ENCODE measurements at regions not wholly inside any gene's neighbourhood (a gene's known extent, or its start where the extent isn't known, plus 50 kb on each side); places are given as distances from the start of the nearest gene placed in this dataset.

- intact Hi-C loops (cut with DNase I; ENCODE audit: low total_unique reads): no loop called here
- no peaks in the 10 kb centered on the region for H3K27me3 ChIP-seq
- 71 to 92% methylated on average over 3 of the region's 3 CpGs for WGBS, 2 donors
- TF ChIP-seq POLR2A (IDR thresholded peaks at IDR 0.05): no peak
- no peak for TF ChIP-seq CTCF (IDR thresholded peaks at IDR 0.05)
- no peaks in the 10 kb centered on the region for H3K36me3 ChIP-seq (ENCODE audit: low read depth, missing control alignments)
- H3K9me3 ChIP-seq: no peaks in the 10 kb centered on the region
- H3K27ac ChIP-seq: no peak overlapping the region
- H3K4me1 ChIP-seq: no peaks in the 10 kb centered on the region
- no peak for DNase-seq
- H3K4me3 ChIP-seq: no peak overlapping the region
These were observed 269.1 kb upstream of the SLIT2 start for GRCh38 chr4:19982556-19982955.

- H3K9me3 ChIP-seq: no peaks in the 10 kb centered on the region
- TF ChIP-seq CTCF (IDR thresholded peaks at IDR 0.05): no peak
- no peak for TF ChIP-seq POLR2A (IDR thresholded peaks at IDR 0.05)
- DNase-seq: no peak
- H3K27ac ChIP-seq: no peak overlapping the region
- 80 to 81% methylated on average over 1 of the region's 1 CpG for WGBS, 2 donors
- H3K36me3 ChIP-seq (ENCODE audit: low read depth, missing control alignments): no peaks in the 10 kb centered on the region
- intact Hi-C loops (cut with DNase I; ENCODE audit: low total_unique reads): no loop called here
- H3K27me3 ChIP-seq: no peaks in the 10 kb centered on the region
- H3K4me1 ChIP-seq: no peaks in the 10 kb centered on the region
- H3K4me3 ChIP-seq: no peak overlapping the region
These were observed 279.9 kb upstream of the SLIT2 start for GRCh38 chr4:19971829-19972228.

GRCh38 chr4:19969492-19969891, 282.2 kb upstream of the SLIT2 start:
- Histone ChIP-seq H3K4me1 (no peaks in the 10 kb centered on the region), H3K27me3 (no peaks in the 10 kb centered on the region), H3K27ac (no peak overlapping the region), H3K36me3 (ENCODE audit: low read depth, missing control alignments) (no peaks in the 10 kb centered on the region), H3K4me3 (no peak overlapping the region), H3K9me3 (no peaks in the 10 kb centered on the region)
- 82 to 85% methylated on average over 2 of the region's 2 CpGs for WGBS, 2 donors
- intact Hi-C loops (cut with DNase I; ENCODE audit: low total_unique reads): no loop called here
- TF ChIP-seq POLR2A (IDR thresholded peaks at IDR 0.05) (no peak), CTCF (IDR thresholded peaks at IDR 0.05) (no peak)
- DNase-seq: no peak

DNA sequence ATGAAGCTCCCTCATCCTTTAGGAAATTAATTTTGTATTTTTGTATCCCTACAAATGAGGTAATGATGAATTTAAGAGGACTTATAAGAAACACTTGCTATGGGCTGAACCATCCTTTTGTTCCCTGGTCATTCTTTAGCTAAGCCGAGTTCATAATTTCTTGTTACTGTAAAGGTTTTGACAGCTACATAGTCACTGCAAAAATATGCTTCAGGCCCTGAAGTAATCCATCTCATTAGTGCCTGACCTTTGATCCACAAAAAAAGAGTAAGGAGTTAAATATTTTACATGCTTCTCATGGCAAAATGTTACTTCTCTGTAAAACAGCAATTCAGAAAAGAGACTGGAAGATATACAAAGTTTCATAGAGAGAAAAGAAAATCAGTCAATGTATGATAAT, 290.6 kb upstream of the SLIT2 start:
- DNase-seq: no peak
- Histone ChIP-seq H3K36me3 (ENCODE audit: low read depth, missing control alignments) (no peaks in the 10 kb centered on the region), H3K4me1 (no peaks in the 10 kb centered on the region), H3K27ac (no peak overlapping the region), H3K9me3 (no peaks in the 10 kb centered on the region), H3K4me3 (no peak overlapping the region), H3K27me3 (no peaks in the 10 kb centered on the region)
- intact Hi-C loops (cut with DNase I; ENCODE audit: low total_unique reads): no loop called here
- WGBS, 2 donors: 24 to 45% methylated on average over 1 of the region's 1 CpG
- no peak for TF ChIP-seq CTCF (IDR thresholded peaks at IDR 0.05)
- no peak for TF ChIP-seq POLR2A (IDR thresholded peaks at IDR 0.05)

DNA sequence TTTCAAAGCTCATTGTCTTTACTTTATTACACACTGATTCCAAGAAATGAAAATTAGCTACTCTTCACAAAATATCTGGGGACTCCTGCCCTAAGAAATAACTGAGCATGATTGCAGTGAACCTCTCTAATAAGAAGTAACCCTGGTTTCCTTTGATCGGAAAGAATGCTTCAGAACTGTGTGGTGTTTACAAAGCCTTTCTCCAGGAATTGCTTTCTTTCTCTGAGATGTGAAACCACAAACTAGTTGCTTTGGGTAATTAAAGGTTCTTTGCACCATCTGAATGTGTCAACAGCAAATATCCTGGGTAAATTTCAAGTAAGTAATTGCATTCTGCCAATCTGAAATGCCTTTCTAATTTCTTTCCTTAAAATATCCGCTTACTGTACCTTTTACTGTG, 292.9 kb upstream of the SLIT2 start:
- no peaks in the 10 kb centered on the region for H3K27me3 ChIP-seq
- TF ChIP-seq CTCF (IDR thresholded peaks at IDR 0.05) (no peak), POLR2A (IDR thresholded peaks at IDR 0.05) (no peak)
- WGBS, 2 donors: 69 to 96% methylated on average over 2 of the region's 2 CpGs
- intact Hi-C loops (cut with DNase I; ENCODE audit: low total_unique reads): no loop called here
- no peak for DNase-seq
- no peaks in the 10 kb centered on the region for H3K9me3 ChIP-seq
- H3K27ac ChIP-seq: no peak overlapping the region
- no peak overlapping the region for H3K4me3 ChIP-seq
- no peaks in the 10 kb centered on the region for H3K36me3 ChIP-seq (ENCODE audit: low read depth, missing control alignments)
- H3K4me1 ChIP-seq: no peaks in the 10 kb centered on the region

Data from testis (tissue), 2 donors.